PFSK-1 (cell line): ENCODE measurements at regions not wholly inside any gene's neighbourhood (a gene's known extent, or its start where the extent isn't known, plus 50 kb on each side); places are given as distances from the start of the nearest gene placed in this dataset.

ENCODE experiments used
- FOXP2 ChIP-seq: optimal IDR thresholded peaks from 2 replicates; pipeline ENCODE3; 2011; ENCODE audit warnings: borderline replicate concordance, control low read depth, inconsistent platforms; ENCODE audit not compliant: insufficient read depth; ENCODE audit errors: extremely low read length, extremely low read depth
- POLR2AphosphoS5 ChIP-seq: IDR thresholded peaks from 2 replicates; pipeline ENCODE4 v1.6.1; 2012; ENCODE audit warnings: low read depth, mild to moderate bottlenecking, control low read depth, low read length, moderate library complexity
- SIN3A ChIP-seq: IDR thresholded peaks from 2 replicates; pipeline ENCODE4 v1.6.1; 2012; ENCODE audit warnings: mild to moderate bottlenecking, low read length, moderate library complexity, borderline replicate concordance; ENCODE audit not compliant: insufficient read depth
- TAF1 ChIP-seq: IDR thresholded peaks from 2 replicates; pipeline ENCODE4 v1.6.1; 2012; ENCODE audit warnings: low read length, control low read depth, borderline replicate concordance; ENCODE audit not compliant: insufficient read depth
- TF ChIP-seq, protein P1 (sequence below), 2 experiments: IDR thresholded peaks; 2 replicates each; pipeline versions ENCODE4 v1.6.1 to v1.8.0; 2011 to 2012; ENCODE audit warnings: low read depth in 2 of 2, low read length in 2 of 2, control low read depth in 1 of 2, inconsistent platforms in 1 of 2, mild to moderate bottlenecking in 1 of 2, moderate library complexity in 1 of 2; ENCODE audit not compliant: insufficient read depth in 1 of 2

DNA sequence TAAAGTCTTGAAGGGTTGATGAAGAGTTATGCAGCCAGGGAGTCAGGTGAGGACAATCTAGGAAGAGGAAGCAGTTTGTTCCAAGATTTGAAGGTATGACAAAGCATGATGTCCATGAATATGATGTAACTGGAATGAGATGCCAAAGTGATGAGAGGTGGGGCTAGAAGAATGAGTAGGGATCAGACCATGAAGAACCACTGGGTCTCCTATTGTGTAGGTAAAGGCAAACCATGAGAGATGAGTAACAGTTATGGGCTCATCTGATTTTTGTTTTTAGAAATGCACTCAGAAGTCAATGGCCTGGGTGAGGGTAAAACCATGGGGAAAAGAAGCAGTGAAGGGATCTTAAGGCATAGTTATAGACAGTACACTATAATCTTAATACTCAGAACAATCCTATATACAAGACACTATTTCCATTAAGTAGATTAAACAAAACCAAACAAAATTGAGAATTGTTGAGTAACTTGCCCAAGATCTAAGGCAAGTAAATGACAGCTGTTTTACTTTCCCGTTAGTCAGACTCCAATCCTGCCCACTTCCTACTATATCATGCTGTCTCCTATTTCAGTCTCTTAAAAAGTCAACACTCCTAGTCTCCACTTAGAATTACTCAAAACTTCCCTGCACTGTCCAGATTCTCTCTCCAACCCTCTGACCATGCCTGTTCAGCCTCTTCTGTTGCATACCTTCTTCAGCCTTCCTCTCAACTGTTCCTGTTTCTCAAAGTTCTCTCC is 393.8 kb upstream of the MEF2C start:
- TF ChIP-seq, protein P1, sequence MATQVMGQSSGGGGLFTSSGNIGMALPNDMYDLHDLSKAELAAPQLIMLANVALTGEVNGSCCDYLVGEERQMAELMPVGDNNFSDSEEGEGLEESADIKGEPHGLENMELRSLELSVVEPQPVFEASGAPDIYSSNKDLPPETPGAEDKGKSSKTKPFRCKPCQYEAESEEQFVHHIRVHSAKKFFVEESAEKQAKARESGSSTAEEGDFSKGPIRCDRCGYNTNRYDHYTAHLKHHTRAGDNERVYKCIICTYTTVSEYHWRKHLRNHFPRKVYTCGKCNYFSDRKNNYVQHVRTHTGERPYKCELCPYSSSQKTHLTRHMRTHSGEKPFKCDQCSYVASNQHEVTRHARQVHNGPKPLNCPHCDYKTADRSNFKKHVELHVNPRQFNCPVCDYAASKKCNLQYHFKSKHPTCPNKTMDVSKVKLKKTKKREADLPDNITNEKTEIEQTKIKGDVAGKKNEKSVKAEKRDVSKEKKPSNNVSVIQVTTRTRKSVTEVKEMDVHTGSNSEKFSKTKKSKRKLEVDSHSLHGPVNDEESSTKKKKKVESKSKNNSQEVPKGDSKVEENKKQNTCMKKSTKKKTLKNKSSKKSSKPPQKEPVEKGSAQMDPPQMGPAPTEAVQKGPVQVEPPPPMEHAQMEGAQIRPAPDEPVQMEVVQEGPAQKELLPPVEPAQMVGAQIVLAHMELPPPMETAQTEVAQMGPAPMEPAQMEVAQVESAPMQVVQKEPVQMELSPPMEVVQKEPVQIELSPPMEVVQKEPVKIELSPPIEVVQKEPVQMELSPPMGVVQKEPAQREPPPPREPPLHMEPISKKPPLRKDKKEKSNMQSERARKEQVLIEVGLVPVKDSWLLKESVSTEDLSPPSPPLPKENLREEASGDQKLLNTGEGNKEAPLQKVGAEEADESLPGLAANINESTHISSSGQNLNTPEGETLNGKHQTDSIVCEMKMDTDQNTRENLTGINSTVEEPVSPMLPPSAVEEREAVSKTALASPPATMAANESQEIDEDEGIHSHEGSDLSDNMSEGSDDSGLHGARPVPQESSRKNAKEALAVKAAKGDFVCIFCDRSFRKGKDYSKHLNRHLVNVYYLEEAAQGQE (IDR thresholded peaks at IDR 0.05; ENCODE audit: insufficient read depth in 1 of 2, low read depth in 2 of 2, low read length in 2 of 2) = no peak
- no peak for TF ChIP-seq FOXP2
- TF ChIP-seq POLR2AphosphoS5 = no peak
- TF ChIP-seq SIN3A = no peak
- TF ChIP-seq TAF1 = no peak

DNA sequence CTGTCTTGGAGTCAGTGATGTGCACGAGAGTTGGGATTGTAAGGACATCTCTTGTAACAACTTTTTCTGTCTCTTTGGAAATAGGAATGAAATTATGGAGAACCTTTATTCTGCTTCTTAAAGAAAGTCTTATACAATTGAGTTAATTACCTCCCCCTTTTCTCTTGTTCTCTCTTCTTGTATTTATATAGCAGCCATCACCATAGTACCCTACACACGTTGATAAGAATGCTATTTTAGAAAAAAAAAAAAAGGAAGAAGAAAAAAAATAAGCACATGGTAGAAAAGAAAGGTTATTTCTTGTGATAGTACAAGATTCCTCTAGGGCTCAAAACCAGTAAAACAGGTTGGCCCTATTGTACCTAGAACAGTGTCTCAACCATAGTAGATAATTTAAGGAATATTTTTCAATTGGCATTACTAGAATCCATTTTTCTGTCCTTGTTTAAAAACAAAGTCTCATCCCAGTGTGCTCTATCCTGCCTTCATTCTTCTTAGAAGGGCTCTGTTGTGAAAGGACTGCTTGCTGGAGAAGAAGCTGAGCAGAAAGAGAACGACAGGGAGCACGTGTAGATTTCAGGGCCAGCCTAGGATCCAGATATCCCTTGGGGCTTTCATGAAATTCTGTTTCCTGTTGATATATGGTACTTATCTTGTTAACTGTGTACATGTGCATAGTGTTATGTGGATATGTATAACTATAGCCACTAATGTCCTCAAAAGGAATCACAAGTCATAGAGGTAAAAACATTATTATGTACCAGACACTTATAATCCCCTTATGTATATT is 392.3 kb upstream of the MEF2C start:
- TF ChIP-seq TAF1 = no peak
- TF ChIP-seq FOXP2 = no peak
- TF ChIP-seq POLR2AphosphoS5 = no peak
- TF ChIP-seq, protein P1 (IDR thresholded peaks at IDR 0.05; ENCODE audit: insufficient read depth in 1 of 2, low read depth in 2 of 2, low read length in 2 of 2) = no peak
- TF ChIP-seq SIN3A = no peak

DNA sequence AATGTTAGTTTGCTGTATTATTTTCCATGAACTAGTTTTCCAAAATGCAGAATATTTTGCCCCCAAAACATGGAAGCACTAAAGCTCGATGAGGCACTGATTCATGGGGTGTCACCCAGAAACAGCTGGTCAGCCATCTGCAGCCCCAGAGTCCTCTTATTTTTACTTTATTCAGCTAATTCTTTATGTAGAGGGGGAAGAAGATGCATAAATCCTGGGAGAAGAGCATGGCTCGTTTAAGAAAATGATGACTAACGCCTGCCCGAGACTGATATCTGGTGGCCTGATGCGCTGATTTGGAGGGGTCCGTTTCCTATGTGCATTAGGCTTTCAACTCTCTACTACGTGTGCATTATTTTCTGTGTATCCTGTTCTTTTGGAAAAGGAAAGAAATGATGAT is 390.3 kb upstream of the MEF2C start:
- TF ChIP-seq TAF1 = no peak
- no peak for TF ChIP-seq POLR2AphosphoS5
- TF ChIP-seq, protein P1 (IDR thresholded peaks at IDR 0.05; ENCODE audit: insufficient read depth in 1 of 2, low read depth in 2 of 2, low read length in 2 of 2) = no peak
- no peak for TF ChIP-seq FOXP2
- no peak for TF ChIP-seq SIN3A

DNA sequence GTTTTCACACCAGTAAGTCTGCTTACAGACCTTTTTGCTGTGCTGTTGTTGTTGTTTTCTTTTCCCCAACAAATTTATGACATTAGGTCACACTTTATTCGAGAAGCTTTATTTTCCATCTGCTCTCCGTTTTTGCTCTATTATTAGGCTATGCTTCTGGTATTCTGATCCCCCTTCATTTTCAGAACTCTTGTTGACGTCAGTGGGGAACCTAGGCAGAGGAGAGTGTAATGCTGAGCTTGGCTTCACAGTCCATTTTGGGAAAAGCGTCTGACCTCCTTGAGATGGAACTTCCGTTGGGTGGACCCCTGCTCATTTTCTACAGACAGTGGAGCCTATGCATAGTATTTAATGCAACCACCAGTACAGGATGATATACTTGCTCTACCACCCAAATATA is 387.9 kb upstream of the MEF2C start:
- TF ChIP-seq, protein P1 (IDR thresholded peaks at IDR 0.05; ENCODE audit: insufficient read depth in 1 of 2, low read depth in 2 of 2, low read length in 2 of 2) = no peak
- TF ChIP-seq SIN3A (no peak), POLR2AphosphoS5 (no peak), TAF1 (no peak), FOXP2 (no peak)

DNA sequence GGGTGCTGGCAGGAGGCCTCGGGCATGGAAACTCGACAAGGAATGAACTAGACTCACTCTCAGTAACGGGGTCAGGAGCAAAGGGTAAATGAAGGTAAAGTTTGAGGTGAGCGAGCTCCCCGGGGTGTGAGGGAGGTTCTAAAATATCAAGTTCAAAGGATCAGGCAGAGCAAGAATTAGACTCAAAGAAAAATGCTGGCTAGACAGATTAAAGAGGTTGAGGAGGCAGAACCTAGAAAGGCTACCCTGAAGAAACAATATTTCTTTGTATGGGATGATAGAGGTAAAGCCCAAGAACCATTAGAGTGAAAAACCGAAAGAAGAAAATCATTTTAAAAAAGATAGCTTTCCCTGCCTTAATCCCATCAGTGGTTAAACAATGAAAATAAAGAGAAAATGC is 386.7 kb upstream of the MEF2C start:
- TF ChIP-seq POLR2AphosphoS5 = no peak
- TF ChIP-seq, protein P1 (IDR thresholded peaks at IDR 0.05; ENCODE audit: insufficient read depth in 1 of 2, low read depth in 2 of 2, low read length in 2 of 2) = no peak
- no peak for TF ChIP-seq FOXP2
- TF ChIP-seq SIN3A = no peak
- no peak for TF ChIP-seq TAF1
